Thyroid gland (tissue), 4 donors: ENCODE measurements at regions not wholly inside any gene's neighbourhood (a gene's known extent, or its start where the extent isn't known, plus 50 kb on each side); places are given as distances from the start of the nearest gene placed in this dataset.

Experiments
- CTCF ChIP-seq, 6 experiments: fragments of 200-600 bp in 3 of 6; fragments of 450-650 bp in 3 of 6; sonication (generic) in 3 of 6; IDR thresholded peaks; one replicate each; pipeline ENCODE4 v1.5.1; 2016 to 2019; ENCODE audit warnings: antibody characterized with exemption in 6 of 6, mild to moderate bottlenecking in 2 of 6, inconsistent platforms in 1 of 6, moderate library complexity in 1 of 6
- POLR2A ChIP-seq, 2 donors: fragments of 450-650 bp; IDR thresholded peaks; one replicate each; pipeline ENCODE4 v1.6.1; 2017; ENCODE audit warnings: antibody characterized with exemption in 2 of 2, mild to moderate bottlenecking in 2 of 2, moderate library complexity in 1 of 2

GRCh38 chr5:38753776-38754175, 92.0 kb upstream of the OSMR start:
- TF ChIP-seq POLR2A (IDR thresholded peaks at IDR 0.05), result no peak
- TF ChIP-seq CTCF (IDR thresholded peaks at IDR 0.05), result no peak
